HEK293T (cell line): ENCODE measurements at regions not wholly inside any gene's neighbourhood (a gene's known extent, or its start where the extent isn't known, plus 50 kb on each side); places are given as distances from the start of the nearest gene placed in this dataset.
"Not testable (repeated sequence)": the region's sequence is repeated elsewhere in the genome, so short reads cannot be mapped to it uniquely, and the experiment has no call there.

Source experiments
- CTCF ChIA-PET: fragments of 350-600 bp; formaldehyde crosslinking; extraction: SDS; loops from one replicate; lab custom pipeline; 2021; ENCODE audit warnings: antibody characterized with exemption, inconsistent platforms; lab: Yijun Ruan, JAX
- POLR2A ChIA-PET: fragments of 350-600 bp; formaldehyde crosslinking; extraction: SDS; loops from one replicate; lab custom pipeline; 2020; ENCODE audit warnings: antibody characterized with exemption, inconsistent platforms; lab: Yijun Ruan, JAX
- DNase-seq: peaks from one replicate; pipeline ENCODE4 v3.0.0; 2012; ENCODE audit warnings: mixed read lengths; ENCODE audit errors: extremely low spot score
- ARNT ChIP-seq: fragments of 450-650 bp; IDR thresholded peaks from 2 replicates; pipeline ENCODE4 v1.6.1; 2017; ENCODE audit warnings: mild to moderate bottlenecking
- BHLHE40 ChIP-seq: fragments of 450-650 bp; IDR thresholded peaks from 2 replicates; pipeline ENCODE4 v1.6.1; 2016; ENCODE audit warnings: mild to moderate bottlenecking, moderate library complexity, borderline replicate concordance
- CTBP1 ChIP-seq: fragments of 450-650 bp; IDR thresholded peaks from 2 replicates; pipeline ENCODE4 v1.6.1; 2016; ENCODE audit warnings: borderline replicate concordance
- ELF4 ChIP-seq: fragments of 450-650 bp; IDR thresholded peaks from 2 replicates; pipeline ENCODE4 v1.6.1; 2017; ENCODE audit warnings: antibody characterized with exemption
- FOXA1 ChIP-seq: fragments of 450-650 bp; IDR thresholded peaks from 2 replicates; pipeline ENCODE4 v1.6.1; 2016; ENCODE audit warnings: mild to moderate bottlenecking
- FOXK2 ChIP-seq: fragments of 450-650 bp; IDR thresholded peaks from 2 replicates; pipeline ENCODE4 v1.6.1; 2016; ENCODE audit warnings: mild to moderate bottlenecking
- FOXM1 ChIP-seq: fragments of 450-650 bp; IDR thresholded peaks from 2 replicates; pipeline ENCODE4 v1.6.1; 2017; ENCODE audit warnings: mild to moderate bottlenecking, borderline replicate concordance
- HDGF ChIP-seq: fragments of 450-650 bp; IDR thresholded peaks from 2 replicates; pipeline ENCODE4 v1.6.1; 2017; ENCODE audit warnings: antibody characterized with exemption, borderline replicate concordance
- L3MBTL2 ChIP-seq: fragments of 450-650 bp; conservative IDR thresholded peaks from 2 replicates; pipeline ENCODE4 v1.6.1; 2016; ENCODE audit warnings: mild to moderate bottlenecking
- LEF1 ChIP-seq: fragments of 450-650 bp; IDR thresholded peaks from 2 replicates; pipeline ENCODE4 v1.6.1; 2017; ENCODE audit warnings: mild to moderate bottlenecking, borderline replicate concordance
- NFRKB ChIP-seq: fragments of 450-650 bp; IDR thresholded peaks from 2 replicates; pipeline ENCODE4 v1.6.1; 2016; ENCODE audit warnings: mild to moderate bottlenecking, moderate library complexity
- SP1 ChIP-seq: fragments of 450-650 bp; IDR thresholded peaks from 2 replicates; pipeline ENCODE4 v1.6.1; 2017
- SUZ12 ChIP-seq: fragments of 450-650 bp; IDR thresholded peaks from 2 replicates; pipeline ENCODE4 v1.6.1; 2016; ENCODE audit warnings: mild to moderate bottlenecking
- TARDBP ChIP-seq: fragments of 450-650 bp; IDR thresholded peaks from 2 replicates; pipeline ENCODE4 v1.6.1; 2016
- ZNF384 ChIP-seq: fragments of 450-650 bp; IDR thresholded peaks from 2 replicates; pipeline ENCODE4 v1.6.1; 2016
- TF ChIP-seq, protein P1 (sequence below): fragments of 450-650 bp; IDR thresholded peaks from 2 replicates; pipeline ENCODE4 v1.6.1; 2016

DNA sequence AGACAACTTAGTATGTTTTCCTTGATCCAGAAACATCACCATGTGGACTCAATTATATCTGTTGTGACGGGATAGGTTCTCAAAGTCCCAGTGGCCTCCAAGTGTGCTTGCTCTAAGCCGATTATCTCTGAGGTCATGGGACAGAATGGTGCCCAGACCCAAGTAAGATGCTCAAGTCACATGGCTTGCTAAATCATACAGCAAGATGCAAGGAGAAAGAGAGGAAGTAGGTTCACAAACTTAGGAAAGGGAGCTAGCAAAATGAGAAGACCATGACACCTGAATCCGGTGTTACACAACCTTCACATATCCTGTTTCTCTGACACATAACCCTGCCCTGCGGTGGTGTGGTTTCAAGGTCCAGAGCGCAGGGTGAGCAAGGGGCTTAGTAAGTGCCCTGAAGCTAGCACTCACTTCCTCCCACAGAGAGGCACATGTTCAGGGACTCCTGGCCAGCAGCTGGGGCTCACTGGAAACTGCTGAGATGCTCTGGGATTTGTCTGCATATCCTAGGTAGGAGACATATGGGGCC is 590.9 kb upstream of the ANKRD30A start:
- POLR2A ChIA-PET: no interaction called here
- TF ChIP-seq FOXK2: no peak
- TF ChIP-seq HDGF: no peak
- TF ChIP-seq NFRKB: no peak
- no peak for TF ChIP-seq ZNF384
- no peak for TF ChIP-seq SUZ12
- no peak for TF ChIP-seq FOXM1
- TF ChIP-seq CTBP1: no peak
- TF ChIP-seq, protein P1, sequence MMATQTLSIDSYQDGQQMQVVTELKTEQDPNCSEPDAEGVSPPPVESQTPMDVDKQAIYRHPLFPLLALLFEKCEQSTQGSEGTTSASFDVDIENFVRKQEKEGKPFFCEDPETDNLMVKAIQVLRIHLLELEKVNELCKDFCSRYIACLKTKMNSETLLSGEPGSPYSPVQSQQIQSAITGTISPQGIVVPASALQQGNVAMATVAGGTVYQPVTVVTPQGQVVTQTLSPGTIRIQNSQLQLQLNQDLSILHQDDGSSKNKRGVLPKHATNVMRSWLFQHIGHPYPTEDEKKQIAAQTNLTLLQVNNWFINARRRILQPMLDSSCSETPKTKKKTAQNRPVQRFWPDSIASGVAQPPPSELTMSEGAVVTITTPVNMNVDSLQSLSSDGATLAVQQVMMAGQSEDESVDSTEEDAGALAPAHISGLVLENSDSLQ: no peak
- TF ChIP-seq L3MBTL2: no peak
- no peak for TF ChIP-seq FOXA1
- no peak for TF ChIP-seq ELF4
- no peak for TF ChIP-seq TARDBP
- no peak for TF ChIP-seq LEF1
- no peak for TF ChIP-seq BHLHE40
- TF ChIP-seq SP1: no peak
- no peak for TF ChIP-seq ARNT
- CTCF ChIA-PET: no interaction called here
- DNase-seq: no peak

DNA sequence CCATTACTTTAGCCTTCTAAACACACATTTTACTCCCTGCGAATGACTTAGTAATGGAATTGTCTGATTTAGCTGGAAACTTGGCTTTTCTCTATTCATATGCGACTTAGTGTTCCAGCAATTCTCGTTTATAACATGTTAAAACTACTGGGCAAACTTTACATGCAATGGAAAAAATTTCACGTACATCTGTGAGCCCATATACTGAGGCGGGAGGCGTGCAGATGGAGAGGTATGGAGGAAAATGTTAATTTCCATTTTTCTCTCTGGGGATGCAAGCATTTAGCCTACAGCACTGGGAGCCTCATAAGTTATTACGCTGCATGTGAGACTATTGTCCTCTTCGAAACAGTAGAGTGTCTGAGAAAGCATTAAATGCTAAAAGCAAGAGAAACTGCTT is 591.5 kb upstream of the ANKRD30A start:
- CTCF ChIA-PET: no interaction called here

DNA sequence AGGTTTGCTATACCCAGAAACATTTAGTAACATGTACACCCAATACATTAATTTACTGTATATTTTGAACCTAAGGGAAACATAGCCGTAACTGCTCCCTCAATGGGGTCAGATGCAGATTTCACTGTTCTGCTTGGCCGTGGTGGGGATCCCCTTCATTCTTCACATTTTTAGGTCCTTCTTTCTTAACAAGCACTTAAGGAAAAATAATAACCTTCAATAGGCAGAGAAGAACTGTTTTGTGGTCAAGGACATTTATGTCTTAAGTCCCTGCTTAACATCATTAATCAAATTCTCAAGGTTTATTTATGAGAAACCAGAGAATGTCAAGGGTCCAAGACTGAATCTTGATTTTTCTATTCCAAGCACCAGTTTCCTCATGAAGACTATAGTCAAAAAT is 592.1 kb upstream of the ANKRD30A start:
- no peak for TF ChIP-seq FOXM1
- TF ChIP-seq, protein P1: no peak
- TF ChIP-seq NFRKB: no peak
- no peak for TF ChIP-seq HDGF
- TF ChIP-seq L3MBTL2: no peak
- no peak for TF ChIP-seq LEF1
- TF ChIP-seq SUZ12: no peak
- no peak for TF ChIP-seq ELF4
- no peak for TF ChIP-seq ARNT
- no peak for TF ChIP-seq FOXK2
- no peak for TF ChIP-seq ZNF384
- TF ChIP-seq CTBP1: no peak
- no peak for TF ChIP-seq SP1
- no peak for TF ChIP-seq TARDBP
- TF ChIP-seq FOXA1: no peak
- no peak for TF ChIP-seq BHLHE40
- ChIA-PET CTCF (no interaction called here), POLR2A (no interaction called here)
- DNase-seq: no peak

More for the DNA sequence above, 591.5 kb upstream of the ANKRD30A start:
- no peak for TF ChIP-seq FOXM1
- no peak for TF ChIP-seq BHLHE40
- TF ChIP-seq TARDBP: no peak
- no peak for TF ChIP-seq NFRKB
- no peak for TF ChIP-seq L3MBTL2
- TF ChIP-seq SUZ12: no peak
- no peak for TF ChIP-seq LEF1
- no peak for TF ChIP-seq FOXK2
- POLR2A ChIA-PET: no interaction called here
- no peak for DNase-seq

DNA sequence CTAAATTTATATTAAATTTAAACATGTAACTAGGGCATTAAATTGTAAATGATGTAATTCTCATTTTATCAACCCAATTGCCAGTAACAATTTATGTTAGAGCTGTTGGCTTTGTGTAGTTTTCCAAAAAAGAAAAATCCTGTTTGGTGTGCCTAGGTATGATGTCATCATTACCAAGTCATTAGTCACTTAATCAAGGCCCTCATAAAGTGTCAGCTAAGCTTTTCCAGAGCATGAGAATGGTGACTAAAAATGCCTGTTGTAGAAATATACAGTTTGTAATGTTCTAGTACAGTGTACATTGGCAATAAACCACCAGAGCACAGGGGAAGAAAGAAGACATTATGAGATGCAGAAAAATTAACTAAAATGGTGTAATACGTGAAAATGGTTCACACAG is 593.8 kb upstream of the ANKRD30A start:
- no peak for DNase-seq
- ChIA-PET POLR2A (no interaction called here), CTCF (interaction anchor here (0.6 kb wide), 1 partner anchor 194 kb away, joined by 4 read pairs; no protein-coding TSS in a partner anchor)
- no peak for TF ChIP-seq FOXA1
- no peak for TF ChIP-seq SP1
- no peak for TF ChIP-seq ELF4
- TF ChIP-seq CTBP1: no peak
- no peak for TF ChIP-seq ZNF384
- no peak for TF ChIP-seq LEF1
- TF ChIP-seq HDGF: no peak
- TF ChIP-seq SUZ12: no peak
- TF ChIP-seq FOXM1: no peak
- no peak for TF ChIP-seq FOXK2
- no peak for TF ChIP-seq ARNT
- TF ChIP-seq NFRKB: no peak
- TF ChIP-seq L3MBTL2: no peak
- TF ChIP-seq TARDBP: no peak

DNA sequence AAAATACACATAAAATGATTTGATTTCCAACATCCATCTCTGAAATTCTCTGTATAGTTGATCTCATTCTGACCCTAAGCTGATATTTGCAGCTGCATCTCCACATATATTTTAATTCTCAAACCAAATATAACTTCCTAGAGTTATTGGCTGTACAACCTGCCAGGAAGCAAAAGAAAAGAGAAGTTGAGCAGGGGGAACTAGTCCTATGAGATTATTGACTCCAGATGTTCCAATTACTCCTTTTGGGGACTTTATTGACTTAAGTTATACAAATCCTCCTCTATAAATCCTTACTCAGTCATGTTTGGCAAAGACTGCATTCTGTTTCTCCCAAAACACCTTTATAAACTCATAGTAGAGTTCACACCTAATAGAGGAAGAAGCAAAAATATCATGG is 599.4 kb upstream of the ANKRD30A start:
- TF ChIP-seq FOXA1 (no peak), BHLHE40 (no peak), TARDBP (no peak), ELF4 (no peak), CTBP1 (no peak), SP1 (no peak)
- CTCF ChIA-PET: no interaction called here
- DNase-seq: no peak
- POLR2A ChIA-PET: no interaction called here

DNA sequence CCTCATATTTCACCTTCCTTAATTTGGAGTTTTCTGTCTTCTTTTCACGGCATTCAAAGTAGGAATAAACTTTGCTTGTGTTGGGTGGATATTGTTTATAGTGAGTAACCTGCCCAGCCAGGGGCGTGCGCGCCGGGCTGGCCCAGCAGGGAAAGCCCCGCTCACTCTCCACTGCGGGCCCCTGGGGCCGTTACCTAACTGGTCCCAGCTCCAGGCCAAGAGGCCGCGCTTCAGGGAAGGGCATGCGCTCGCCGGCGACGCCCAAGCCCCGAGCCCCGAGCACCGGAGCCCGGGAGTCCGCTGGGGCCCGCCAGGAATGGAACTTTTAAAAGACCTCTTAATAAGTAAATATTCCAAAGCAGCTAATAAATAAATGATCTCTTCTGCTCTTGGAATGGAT is 601.3 kb upstream of the ANKRD30A start:
- CTCF ChIA-PET, POLR2A ChIA-PET, DNase-seq: not testable (repeated sequence)

DNA sequence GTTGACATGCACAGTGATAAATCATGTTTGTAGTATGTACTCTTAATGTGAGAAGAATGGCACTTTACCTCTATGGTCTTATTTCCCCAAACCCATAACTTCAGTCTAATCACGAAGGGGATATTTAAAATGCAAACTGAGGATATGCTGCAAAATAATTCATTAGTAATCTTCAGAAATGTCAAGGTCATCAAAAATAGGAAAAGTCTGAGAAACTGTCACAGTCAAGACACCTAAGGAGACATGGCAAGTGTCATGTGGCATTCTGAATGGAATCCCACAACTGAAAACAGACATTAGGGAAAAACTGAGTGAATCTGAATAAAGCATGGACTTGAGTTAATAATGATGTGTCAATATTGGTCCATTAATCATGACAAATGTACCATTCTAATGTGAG is 605.5 kb upstream of the ANKRD30A start:
- no peak for TF ChIP-seq NFRKB
- no peak for TF ChIP-seq BHLHE40
- TF ChIP-seq, protein P1: no peak
- TF ChIP-seq SP1: no peak
- no peak for TF ChIP-seq FOXM1
- TF ChIP-seq CTBP1: no peak
- no peak for TF ChIP-seq HDGF
- no peak for TF ChIP-seq ELF4
- no peak for TF ChIP-seq LEF1
- no peak for TF ChIP-seq FOXA1
- TF ChIP-seq L3MBTL2: no peak
- no peak for TF ChIP-seq FOXK2
- no peak for TF ChIP-seq SUZ12
- TF ChIP-seq ZNF384: no peak
- CTCF ChIA-PET: interaction anchor here (0.6 kb wide), 1 partner anchor 86 kb away, joined by 4 read pairs; no protein-coding TSS in a partner anchor
- DNase-seq: no peak
- POLR2A ChIA-PET: no interaction called here
